PC-3 (cell line): ENCODE measurements at regions not wholly inside any gene's neighbourhood (a gene's known extent, or its start where the extent isn't known, plus 50 kb on each side); places are given as distances from the start of the nearest gene placed in this dataset.

Source experiments
- ATAC-seq: fragments of 200-7000 bp; cut with Tn5 transposase; 2 replicates; pipeline ENCODE4 v1.9.1; 2020; ENCODE audit warnings: mild to moderate bottlenecking, moderate library complexity
- BruUV-seq: library from RNA; stranded (reverse); fragments of 400-500 nt; replicated peaks from 2 replicates; lab custom pipeline; 2021; lab: Mats Ljungman, UMichigan
- CTCF ChIA-PET: fragments of 300-600 bp; sonication (Branson Sonifier 250); formaldehyde crosslinking; loops from one replicate; lab custom pipeline; 2022; ENCODE audit warnings: antibody characterized with exemption; lab: Charles Lee
- POLR2A ChIA-PET: fragments of 300-600 bp; sonication (Branson Sonifier 250); formaldehyde crosslinking; loops from one replicate; lab custom pipeline; 2022; ENCODE audit warnings: antibody characterized with exemption; ENCODE audit not compliant: unreplicated experiment; lab: Charles Lee
- DNase-seq: peaks from one replicate; pipeline ENCODE4 v3.0.0-alpha.2; 2015
- H2AFZ ChIP-seq: fragments of 300-600 bp; sonication (generic); 2 replicates; pipeline ENCODE4 v1.6.0; 2016; ENCODE audit warnings: antibody characterized with exemption, low read length
- H3F3A ChIP-seq: fragments of 300-600 bp; sonication (generic); one replicate; pipeline ENCODE4 v1.6.0; 2017; ENCODE audit warnings: antibody characterized with exemption, low read length, control low read depth, mild to moderate bottlenecking; ENCODE audit not compliant: unreplicated experiment
- H3K27ac ChIP-seq: fragments of 300-600 bp; sonication (generic); 2 replicates; pipeline ENCODE4 v1.5.1; 2016; ENCODE audit warnings: mild to moderate bottlenecking, low read length
- H3K27me3 ChIP-seq: fragments of 300-600 bp; sonication (generic); 2 replicates; pipeline ENCODE4 v1.6.1; 2016; ENCODE audit warnings: low read length, mixed read lengths
- H3K36me3 ChIP-seq: fragments of 300-600 bp; sonication (generic); 2 replicates; pipeline ENCODE4 v1.6.1; 2016; ENCODE audit warnings: low read depth, mixed run types, low read length, mixed read lengths
- H3K4me1 ChIP-seq: fragments of 300-600 bp; sonication (generic); 2 replicates; pipeline ENCODE4 v1.5.1; 2016; ENCODE audit warnings: low read length; ENCODE audit not compliant: insufficient read depth
- H3K4me2 ChIP-seq: fragments of 300-600 bp; sonication (generic); 2 replicates; pipeline ENCODE4 v1.6.0; 2016; ENCODE audit warnings: low read length
- H3K4me3 ChIP-seq: fragments of 300-600 bp; sonication (generic); 2 replicates; pipeline ENCODE4 v1.5.1; 2016; ENCODE audit warnings: mild to moderate bottlenecking, low read length, mixed read lengths
- H3K79me2 ChIP-seq: fragments of 300-600 bp; sonication (generic); 2 replicates; pipeline ENCODE4 v1.6.1; 2017; ENCODE audit warnings: low read length, mixed read lengths
- H3K9ac ChIP-seq: fragments of 300-600 bp; sonication (generic); 2 replicates; pipeline ENCODE4 v1.6.0; 2016; ENCODE audit warnings: mild to moderate bottlenecking, low read length
- H3K9me2 ChIP-seq: fragments of 300-600 bp; sonication (generic); replicated peaks from 2 replicates; pipeline ENCODE4 v1.6.1; 2016; ENCODE audit warnings: mixed run types, low read length, mixed read lengths
- H3K9me3 ChIP-seq: fragments of 300-600 bp; sonication (generic); 2 replicates; pipeline ENCODE4 v1.6.1; 2016; ENCODE audit warnings: low read length, mixed read lengths
- H4K20me1 ChIP-seq: fragments of 300-600 bp; sonication (generic); 2 replicates; pipeline ENCODE4 v1.6.1; 2016; ENCODE audit warnings: low read length, mixed read lengths
- EZH2 ChIP-seq: fragments of 300-600 bp; sonication (generic); IDR thresholded peaks from one replicate; pipeline ENCODE4 v1.6.1; 2017; ENCODE audit warnings: antibody characterized with exemption, mild to moderate bottlenecking, low read length; ENCODE audit not compliant: unreplicated experiment
- EZH2phosphoT487 ChIP-seq: fragments of 300-600 bp; sonication (generic); IDR thresholded peaks from 2 replicates; pipeline ENCODE4 v1.6.1; 2018; ENCODE audit warnings: mild to moderate bottlenecking, antibody characterized with exemption, low read length, borderline replicate concordance
- intact Hi-C: fragments of 100-400 bp; cut with micrococcal nuclease; formaldehyde crosslinking; loops from 2 replicates; pipeline ENCODE4 v1.9.0; 2023
- TF ChIP-seq, protein P1 (sequence below): fragments of 300-600 bp; sonication (generic); conservative IDR thresholded peaks from 2 replicates; pipeline ENCODE4 v1.5.1; 2017; ENCODE audit warnings: antibody characterized with exemption, low read depth, mild to moderate bottlenecking, low read length

DNA sequence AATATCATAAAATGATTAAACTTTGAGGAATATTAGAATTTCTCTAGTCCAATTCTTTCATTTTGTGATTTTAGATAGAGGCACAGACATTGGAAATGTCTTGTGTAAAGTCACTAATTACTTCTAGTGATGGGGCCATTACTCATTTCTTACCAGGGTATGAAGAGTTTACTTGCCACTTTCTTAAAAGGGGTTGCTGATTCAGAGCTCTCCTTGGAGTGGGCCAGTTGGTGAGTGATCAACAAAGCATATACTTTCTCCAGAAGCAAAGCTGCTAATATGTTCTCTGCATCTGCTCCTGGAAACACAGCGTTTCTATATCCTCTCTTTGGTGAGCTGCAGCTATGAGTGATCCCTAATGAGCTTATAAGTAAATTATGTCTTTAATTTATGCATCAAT, 408.9 kb upstream of the LRATD1 start:
- Histone ChIP-seq H3K9me2 (no peaks in the 10 kb centered on the region), H3K4me3 (no peak overlapping the region), H3K27ac (no peak overlapping the region), H4K20me1 (no peaks in the 10 kb centered on the region), H3K27me3 (no peaks in the 10 kb centered on the region), H3K79me2 (no peaks in the 10 kb centered on the region), H2AFZ (no peak overlapping the region), H3K4me1 (no peaks in the 10 kb centered on the region), H3K9me3 (no peaks in the 10 kb centered on the region), H3K36me3 (no peaks in the 10 kb centered on the region), H3F3A (no peaks in the 10 kb centered on the region), H3K4me2 (no peak overlapping the region), H3K9ac (no peak overlapping the region)
- intact Hi-C loops, result no loop called here
- no TSS peak for BruUV-seq
- ChIA-PET POLR2A (no interaction called here), CTCF (no interaction called here)
- no peak for TF ChIP-seq EZH2phosphoT487
- TF ChIP-seq, protein P1, sequence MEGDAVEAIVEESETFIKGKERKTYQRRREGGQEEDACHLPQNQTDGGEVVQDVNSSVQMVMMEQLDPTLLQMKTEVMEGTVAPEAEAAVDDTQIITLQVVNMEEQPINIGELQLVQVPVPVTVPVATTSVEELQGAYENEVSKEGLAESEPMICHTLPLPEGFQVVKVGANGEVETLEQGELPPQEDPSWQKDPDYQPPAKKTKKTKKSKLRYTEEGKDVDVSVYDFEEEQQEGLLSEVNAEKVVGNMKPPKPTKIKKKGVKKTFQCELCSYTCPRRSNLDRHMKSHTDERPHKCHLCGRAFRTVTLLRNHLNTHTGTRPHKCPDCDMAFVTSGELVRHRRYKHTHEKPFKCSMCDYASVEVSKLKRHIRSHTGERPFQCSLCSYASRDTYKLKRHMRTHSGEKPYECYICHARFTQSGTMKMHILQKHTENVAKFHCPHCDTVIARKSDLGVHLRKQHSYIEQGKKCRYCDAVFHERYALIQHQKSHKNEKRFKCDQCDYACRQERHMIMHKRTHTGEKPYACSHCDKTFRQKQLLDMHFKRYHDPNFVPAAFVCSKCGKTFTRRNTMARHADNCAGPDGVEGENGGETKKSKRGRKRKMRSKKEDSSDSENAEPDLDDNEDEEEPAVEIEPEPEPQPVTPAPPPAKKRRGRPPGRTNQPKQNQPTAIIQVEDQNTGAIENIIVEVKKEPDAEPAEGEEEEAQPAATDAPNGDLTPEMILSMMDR, result no peak
- no peak for TF ChIP-seq EZH2
- DNase-seq, result no peak
- ATAC-seq, result no peak

DNA sequence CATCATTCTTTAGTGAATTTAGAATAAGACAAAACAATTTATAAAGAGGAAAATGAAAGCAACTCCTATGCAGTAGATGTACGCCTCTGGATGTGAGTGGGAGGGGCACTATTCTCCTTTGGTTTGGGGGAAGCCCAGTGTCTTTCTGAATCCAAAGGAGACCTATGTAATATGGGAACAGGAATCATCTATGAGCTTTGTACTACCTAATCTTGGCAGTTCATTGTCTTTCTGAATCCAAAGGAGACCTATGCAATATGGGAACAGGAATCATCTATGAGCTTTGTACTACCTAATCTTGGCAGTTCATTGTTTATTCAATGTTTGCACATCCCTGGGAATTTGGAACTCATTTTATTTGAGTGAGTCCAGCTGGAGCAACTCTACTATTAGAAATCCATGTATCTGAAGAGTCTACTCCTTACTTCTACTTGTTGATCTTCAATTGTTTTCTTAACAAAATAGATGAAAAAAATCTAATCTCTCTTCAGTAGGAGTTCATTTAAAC, 401.1 kb upstream of the LRATD1 start:
- H4K20me1 ChIP-seq, result no peaks in the 10 kb centered on the region
- H3K9me2 ChIP-seq, result no peaks in the 10 kb centered on the region
- CTCF ChIA-PET, result no interaction called here

DNA sequence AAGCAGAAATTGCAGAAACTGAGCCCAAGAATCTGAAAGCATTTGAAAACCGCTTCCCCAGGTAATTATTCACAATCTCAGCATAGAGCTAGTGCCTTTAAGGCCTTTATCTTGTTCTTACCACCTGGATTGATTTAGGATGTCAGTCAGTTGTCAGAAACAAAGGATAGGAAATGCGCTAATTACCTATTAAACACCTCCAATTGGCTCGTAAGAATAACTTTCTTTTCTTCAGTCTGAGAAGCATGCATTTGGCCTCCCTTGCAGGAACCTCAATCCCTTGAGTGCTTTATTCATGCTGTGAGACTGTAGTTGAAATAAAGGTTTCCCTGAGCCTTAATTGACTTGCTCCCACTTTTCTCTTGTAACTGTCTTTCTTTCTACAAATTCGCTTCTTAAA, 400.3 kb upstream of the LRATD1 start:
- Histone ChIP-seq H2AFZ (no peak overlapping the region), H3K27me3 (peaks cover 12% of the 10 kb centered on the region; the same call in 1 of the 2 replicates), H3K9ac (no peak overlapping the region), H3F3A (no peaks in the 10 kb centered on the region), H3K79me2 (no peaks in the 10 kb centered on the region), H3K9me3 (no peaks in the 10 kb centered on the region), H3K9me2 (no peaks in the 10 kb centered on the region), H3K4me1 (no peaks in the 10 kb centered on the region), H3K27ac (no peak overlapping the region), H3K4me3 (no peak overlapping the region), H3K4me2 (no peak overlapping the region), H4K20me1 (no peaks in the 10 kb centered on the region), H3K36me3 (no peaks in the 10 kb centered on the region)
- CTCF ChIA-PET, result no interaction called here
- DNase-seq (no peak), ATAC-seq (no peak)
- TF ChIP-seq, protein P1, result no peak
- TF ChIP-seq EZH2phosphoT487 (no peak), EZH2 (no peak)
- POLR2A ChIA-PET, result no interaction called here
- intact Hi-C loops, result no loop called here
- no TSS peak for BruUV-seq

More for the DNA sequence above, 401.1 kb upstream of the LRATD1 start:
- Histone ChIP-seq H3K27me3 (peaks cover 12% of the 10 kb centered on the region; the same call in 1 of the 2 replicates), H3K4me1 (no peaks in the 10 kb centered on the region), H3K27ac (no peak overlapping the region), H3F3A (no peaks in the 10 kb centered on the region), H3K9ac (no peak overlapping the region), H3K4me2 (no peak overlapping the region), H3K79me2 (no peaks in the 10 kb centered on the region), H3K36me3 (no peaks in the 10 kb centered on the region), H3K9me3 (no peaks in the 10 kb centered on the region), H3K4me3 (no peak overlapping the region), H2AFZ (no peak overlapping the region)
- intact Hi-C loops, result no loop called here
- no peak for ATAC-seq
- no TSS peak for BruUV-seq
- no peak for TF ChIP-seq EZH2
- TF ChIP-seq, protein P1, result no peak
- TF ChIP-seq EZH2phosphoT487, result no peak
- POLR2A ChIA-PET, result no interaction called here
- no peak for DNase-seq
